K562 (cell line): ENCODE measurements at regions not wholly inside any gene's neighbourhood (a gene's known extent, or its start where the extent isn't known, plus 50 kb on each side); places are given as distances from the start of the nearest gene placed in this dataset.

Source experiments
- ATAC-seq: fragments of 200-7000 bp; cut with Tn5 transposase; 3 replicates; pipeline ENCODE4 v1.9.1; 2020; ENCODE audit warnings: moderate library complexity
- BruUV-seq: library from RNA; stranded (reverse); fragments of 400-500 nt; replicated peaks from 2 replicates; lab custom pipeline; 2021; lab: Mats Ljungman, UMichigan
- CTCF ChIA-PET: fragments of 300-600 bp; formaldehyde crosslinking; extraction: SDS; loops from one replicate; lab custom pipeline; 2021; ENCODE audit warnings: low intra/inter-chr PET ratio; lab: Yijun Ruan, JAX
- POLR2A ChIA-PET: fragments of 300-600, 350-650 bp; sonication (Branson Sonifier 250); formaldehyde crosslinking; extraction: SDS; loops from one replicate; lab custom pipeline; 2021; ENCODE audit warnings: antibody characterized with exemption, inconsistent platforms; lab: Yijun Ruan, JAX
- DNase-seq, 4 experiments: peaks; one replicate each; pipeline versions ENCODE4 v3.0.0 to v3.0.0-alpha.2; 2011 to 2018; ENCODE audit warnings: low spot score in 3 of 4, mixed read lengths in 3 of 4; ENCODE audit errors: extremely low read depth in 1 of 4
- FAIRE-seq: peaks from 2 replicates; lab custom pipeline; 2011; peaks lifted over from hg19 to GRCh38; lab: Jason Lieb, UNC
- H2AFZ ChIP-seq: 2 replicates; pipeline ENCODE4 v1.6.0; 2011; ENCODE audit warnings: low read depth, low read length, control low read depth, inconsistent platforms
- H3K27ac ChIP-seq: fragments of 200-600 bp; 3 replicates; pipeline ENCODE4 v1.8.0; 2011; ENCODE audit warnings: low read depth, mild to moderate bottlenecking, control low read depth, inconsistent platforms, low read length, moderate library complexity, mixed read lengths; ENCODE audit errors: extremely low read depth
- H3K27me3 ChIP-seq, 2 experiments: fragments of 300-600 bp in 1 of 2; 2 replicates in 1 of 2; 3 replicates in 1 of 2; pipeline versions ENCODE4 v1.6.0 to v1.8.0; 2011; ENCODE audit warnings: inconsistent platforms in 2 of 2, low read length in 2 of 2, mild to moderate bottlenecking in 1 of 2, mixed read lengths in 1 of 2, moderate library complexity in 1 of 2; ENCODE audit not compliant: control insufficient read depth in 2 of 2, insufficient read depth in 2 of 2
- H3K36me3 ChIP-seq: fragments of 300-600 bp; 3 replicates; pipeline ENCODE4 v1.8.0; 2011; ENCODE audit warnings: mild to moderate bottlenecking, low read length, inconsistent platforms; ENCODE audit not compliant: control insufficient read depth, insufficient read depth
- H3K4me1 ChIP-seq, 2 experiments: fragments of 200-600 bp in 1 of 2; replicated peaks in 1 of 2; 2 replicates in 1 of 2; 3 replicates in 1 of 2; pipeline versions ENCODE4 v1.5.1 to v1.8.0; 2011; ENCODE audit warnings: inconsistent platforms in 2 of 2, low read length in 2 of 2, mild to moderate bottlenecking in 1 of 2, mixed read lengths in 1 of 2, moderate library complexity in 1 of 2; ENCODE audit not compliant: control insufficient read depth in 2 of 2, insufficient read depth in 2 of 2
- H3K4me2 ChIP-seq: 2 replicates; pipeline ENCODE4 v1.6.1; 2011; ENCODE audit warnings: low read length, control low read depth, inconsistent platforms, mixed read lengths; ENCODE audit not compliant: insufficient read depth
- H3K4me3 ChIP-seq: fragments of 200-600 bp; sonication (generic), shearing (Covaris generic); 2 replicates; pipeline ENCODE4 v1.5.1; 2016; ENCODE audit warnings: control low read depth, inconsistent platforms
- H3K79me2 ChIP-seq: fragments of 200-600 bp; 3 replicates; pipeline ENCODE4 v1.8.0; 2011; ENCODE audit warnings: low read length, inconsistent platforms; ENCODE audit not compliant: control insufficient read depth, insufficient read depth
- H3K9ac ChIP-seq, 2 experiments: 2 replicates each; pipeline versions ENCODE4 v1.6.0 to v1.6.1; 2011; ENCODE audit warnings: low read depth in 2 of 2, low read length in 2 of 2, control low read depth in 1 of 2, inconsistent platforms in 1 of 2, mild to moderate bottlenecking in 1 of 2, mixed read lengths in 1 of 2; ENCODE audit not compliant: insufficient read depth in 1 of 2
- H3K9me1 ChIP-seq: one replicate; pipeline ENCODE4 v1.6.0; 2011; ENCODE audit warnings: inconsistent platforms, mild to moderate bottlenecking, low read length, moderate library complexity; ENCODE audit not compliant: control insufficient read depth, insufficient read depth
- H3K9me3 ChIP-seq: replicated peaks from 2 replicates; pipeline ENCODE4 v1.5.1; 2011; ENCODE audit warnings: low read depth, low read length, inconsistent platforms; ENCODE audit not compliant: control insufficient read depth, insufficient read depth
- H4K20me1 ChIP-seq: replicated peaks from 2 replicates; pipeline ENCODE4 v1.6.1; 2011; ENCODE audit warnings: low read length, inconsistent platforms, mixed read lengths; ENCODE audit not compliant: control insufficient read depth, insufficient read depth
- ADNP ChIP-seq: fragments of 200-800 bp; sonication (Bioruptor generic); IDR thresholded peaks from 2 replicates; pipeline ENCODE4 v1.6.1; 2016; ENCODE audit warnings: missing genetic modification characterization, missing compliant biosample characterization
- CEBPG ChIP-seq, 3 experiments: fragments of 200-800 bp in 1 of 3; sonication (Bioruptor generic) in 1 of 3; sonication (generic) in 1 of 3; formaldehyde crosslinking in 1 of 3; IDR thresholded peaks in 2 of 3; conservative IDR thresholded peaks in 1 of 3; 2 replicates each; pipeline versions ENCODE4 v1.6.1 to v1.8.0; 2016 to 2022; ENCODE audit warnings: missing compliant biosample characterization in 2 of 3, missing genetic modification characterization in 2 of 3, mild to moderate bottlenecking in 1 of 3, missing genetic modification reagents in 1 of 3
- CSDE1 ChIP-seq, 2 experiments: fragments of 450-650 bp; IDR thresholded peaks; 2 replicates each; pipeline ENCODE4 v1.6.1; 2016; ENCODE audit warnings: mild to moderate bottlenecking in 1 of 2
- ESRRB ChIP-seq: fragments of 250-450 bp; sonication (Bioruptor Pico); IDR thresholded peaks from 2 replicates; pipeline ENCODE4 v1.5.0; 2020; ENCODE audit warnings: mild to moderate bottlenecking, moderate library complexity, borderline replicate concordance
- MCM5 ChIP-seq: fragments of 450-650 bp; IDR thresholded peaks from 2 replicates; pipeline ENCODE4 v1.6.1; 2016; ENCODE audit warnings: low read depth
- NR2F6 ChIP-seq: fragments of 450-650 bp; formaldehyde crosslinking; IDR thresholded peaks from 2 replicates; pipeline ENCODE4 v1.4.0; 2020; ENCODE audit warnings: mild to moderate bottlenecking
- POLR3G ChIP-seq: IDR thresholded peaks from 2 replicates; pipeline ENCODE4 v1.6.1; 2011; ENCODE audit not compliant: insufficient read length, insufficient replicate concordance; ENCODE audit errors: extremely low read depth
- PTRF ChIP-seq: fragments of 450-650 bp; IDR thresholded peaks from 2 replicates; pipeline ENCODE4 v1.6.1; 2016; ENCODE audit warnings: mild to moderate bottlenecking, missing genetic modification characterization, missing compliant biosample characterization
- ZFP1 ChIP-seq: fragments of 450-650 bp; formaldehyde crosslinking; IDR thresholded peaks from 2 replicates; pipeline ENCODE4 v1.4.0; 2020; ENCODE audit warnings: mild to moderate bottlenecking, mixed read lengths
- WGBS: fragments of 100-300 bp; shearing (Covaris generic); methylation state at CpG from one replicate; pipeline ENCODE4 v1.1.6; 2016; ENCODE audit warnings: low coverage, mixed read lengths; ENCODE audit not compliant: insufficient coverage; ENCODE audit errors: missing lambda C conversion rate; 5-methylcytosine and 5-hydroxymethylcytosine counted together
- in situ Hi-C: fragments of 300-500 bp; cut with MboI; formaldehyde crosslinking; loops from 4 replicates; pipeline ENCODE4 v1.15.0; 2018; ENCODE audit warnings: inconsistent platforms, mixed read lengths
- intact Hi-C: fragments of 100-400 bp; cut with micrococcal nuclease; formaldehyde crosslinking; loops from 2 replicates; pipeline ENCODE4 v1.14.2; 2022
- TF ChIP-seq, protein P1 (sequence below): sonication (generic); formaldehyde crosslinking; IDR thresholded peaks from 2 replicates; pipeline ENCODE4 v1.8.1; 2023; ENCODE audit warnings: mild to moderate bottlenecking, missing genetic modification reagents

DNA sequence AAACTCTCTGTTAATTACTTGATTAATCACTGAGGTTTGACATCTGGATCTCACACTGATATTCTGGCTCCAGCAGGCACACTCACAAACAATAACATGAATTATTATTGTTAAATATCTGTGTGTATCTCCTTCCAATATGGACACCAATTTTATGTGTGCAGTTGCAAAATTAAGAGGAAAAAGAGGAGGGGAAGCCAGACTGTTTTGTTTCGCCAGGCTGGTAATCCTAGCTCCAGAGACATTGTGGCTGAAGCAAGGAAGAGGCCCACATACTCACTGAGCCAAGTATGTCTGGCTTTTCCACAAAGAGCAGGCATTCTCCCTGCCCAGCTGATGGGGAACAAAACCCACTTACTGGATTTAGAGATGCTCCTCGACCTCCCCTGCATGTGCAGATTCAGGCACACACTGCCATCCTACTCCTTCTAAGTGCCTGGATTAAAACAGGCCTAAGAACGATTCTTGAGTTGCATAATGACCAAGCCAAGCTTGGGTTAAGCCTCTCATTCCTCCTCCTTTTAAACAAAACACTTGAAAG, 181.9 kb downstream of the ESM1 start:
- Histone ChIP-seq H2AFZ (no peak overlapping the region), H3K36me3 (no peaks in the 10 kb centered on the region), H3K9me3 (no peaks in the 10 kb centered on the region), H3K4me2 (no peak overlapping the region), H3K9ac (no peak overlapping the region), H4K20me1 (no peaks in the 10 kb centered on the region), H3K79me2 (no peaks in the 10 kb centered on the region), H3K9me1 (no peaks in the 10 kb centered on the region), H3K27me3 (peaks cover 3 to 13% of the 10 kb centered on the region in 2 experiments; a peak in 3 of 5 replicates), H3K4me3 (no peak overlapping the region), H3K4me1 (no peaks in the 10 kb centered on the region), H3K27ac (no peak overlapping the region)
- POLR2A ChIA-PET, result no interaction called here
- 0% methylated on average over 3 of the region's 3 CpGs for WGBS
- FAIRE-seq, result no peak
- TF ChIP-seq POLR3G, result no peak
- TF ChIP-seq ZFP1 (CRISPR knock-in tag), result no peak
- no peak for TF ChIP-seq PTRF (tag)
- TF ChIP-seq NR2F6 (CRISPR knock-in tag), result no peak
- TF ChIP-seq CSDE1 (IDR thresholded peaks at IDR 0.05), result no peak
- TF ChIP-seq ESRRB, result no peak
- TF ChIP-seq MCM5, result no peak
- no peak for TF ChIP-seq ADNP (tag)
- no TSS peak for BruUV-seq
- intact Hi-C loops, result no loop called here
- CTCF ChIA-PET, result no interaction called here
- DNase-seq, result no peak
- in situ Hi-C loops, result no loop called here
- no peak for ATAC-seq

DNA sequence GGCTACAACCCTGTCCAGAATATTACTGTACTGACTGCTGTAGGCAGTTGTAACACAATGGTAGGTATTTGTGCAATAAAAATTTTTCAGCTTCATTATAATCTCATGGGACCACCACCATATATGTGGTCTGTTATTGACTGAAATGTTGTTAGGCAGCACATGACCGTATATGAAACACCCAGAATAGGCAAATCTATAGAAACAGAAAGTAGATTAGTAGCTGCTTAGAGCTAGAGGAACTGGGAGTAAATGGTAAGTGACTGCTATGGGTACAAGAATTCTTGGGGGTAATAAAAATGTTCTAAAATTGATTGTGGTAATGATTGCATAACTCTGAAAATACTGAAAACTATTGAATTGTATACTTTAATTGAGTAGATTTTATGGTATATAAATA, 185.7 kb downstream of the ESM1 start:
- no peaks in the 10 kb centered on the region for H4K20me1 ChIP-seq
- no peak for DNase-seq
- FAIRE-seq, result no peak
- TF ChIP-seq, protein P1, sequence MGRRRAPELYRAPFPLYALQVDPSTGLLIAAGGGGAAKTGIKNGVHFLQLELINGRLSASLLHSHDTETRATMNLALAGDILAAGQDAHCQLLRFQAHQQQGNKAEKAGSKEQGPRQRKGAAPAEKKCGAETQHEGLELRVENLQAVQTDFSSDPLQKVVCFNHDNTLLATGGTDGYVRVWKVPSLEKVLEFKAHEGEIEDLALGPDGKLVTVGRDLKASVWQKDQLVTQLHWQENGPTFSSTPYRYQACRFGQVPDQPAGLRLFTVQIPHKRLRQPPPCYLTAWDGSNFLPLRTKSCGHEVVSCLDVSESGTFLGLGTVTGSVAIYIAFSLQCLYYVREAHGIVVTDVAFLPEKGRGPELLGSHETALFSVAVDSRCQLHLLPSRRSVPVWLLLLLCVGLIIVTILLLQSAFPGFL, result no peak
- TF ChIP-seq CEBPG (CRISPR knock-in tag; IDR thresholded peaks at IDR 0.05) (no peak), CEBPG (tag; conservative IDR thresholded peaks at IDR 0.05 in 1 of 2, IDR thresholded peaks at IDR 0.05 in 1 of 2) (peak in 1 of 2 experiments; percentile 44; a peak in 1 of 4 replicates)
- TF ChIP-seq, all 486 proteins: peak for 1
- no peak overlapping the region for H3K4me2 ChIP-seq
- H3K27me3 ChIP-seq, result peaks cover 5 to 7% of the 10 kb centered on the region in 2 experiments; a peak in 4 of 5 replicates
- H3K27ac ChIP-seq, result no peak overlapping the region
- ATAC-seq, result no peak
- no peaks in the 10 kb centered on the region for H3K79me2 ChIP-seq
- H3K9me3 ChIP-seq, result no peaks in the 10 kb centered on the region
- ChIA-PET CTCF (no interaction called here), POLR2A (no interaction called here)
- no TSS peak for BruUV-seq
- H2AFZ ChIP-seq, result no peak overlapping the region
- 7% methylated on average over 1 of the region's 1 CpG for WGBS
- in situ Hi-C loops, result no loop called here
- H3K9ac ChIP-seq, result no peak overlapping the region
- no peak overlapping the region for H3K4me3 ChIP-seq
- no peaks in the 10 kb centered on the region for H3K4me1 ChIP-seq
- H3K36me3 ChIP-seq, result no peaks in the 10 kb centered on the region
- no peaks in the 10 kb centered on the region for H3K9me1 ChIP-seq
- intact Hi-C loops, result no loop called here
